HEK293 (cell line): ENCODE measurements at regions not wholly inside any gene's neighbourhood (a gene's known extent, or its start where the extent isn't known, plus 50 kb on each side); places are given as distances from the start of the nearest gene placed in this dataset.

ENCODE experiments used
- CTCF ChIP-seq: fragments of 450-650 bp; formaldehyde crosslinking; IDR thresholded peaks from 2 replicates; pipeline ENCODE4 v1.5.1; 2016; ENCODE audit warnings: missing biosample characterization, missing genetic modification characterization
- INSM2 ChIP-seq: fragments of 450-650 bp; formaldehyde crosslinking; IDR thresholded peaks from 2 replicates; pipeline ENCODE4 v1.5.1; 2016; ENCODE audit warnings: missing biosample characterization, missing genetic modification characterization
- ZBTB1 ChIP-seq: fragments of 450-650 bp; formaldehyde crosslinking; IDR thresholded peaks from 2 replicates; pipeline ENCODE4 v1.5.1; 2016; ENCODE audit warnings: missing biosample characterization, missing genetic modification characterization
- ZNF2 ChIP-seq: fragments of 450-650 bp; formaldehyde crosslinking; IDR thresholded peaks from 2 replicates; pipeline ENCODE4 v1.5.1; 2016; ENCODE audit warnings: missing biosample characterization, missing genetic modification characterization
- ZNF658 ChIP-seq: fragments of 450-650 bp; formaldehyde crosslinking; IDR thresholded peaks from 2 replicates; pipeline ENCODE4; 2016; ENCODE audit warnings: missing biosample characterization, missing genetic modification characterization

- no peak for TF ChIP-seq ZNF658 (tag by site-specific recombination)
- TF ChIP-seq INSM2 (tag by site-specific recombination) = no peak
- no peak for TF ChIP-seq ZNF2 (tag by site-specific recombination)
- TF ChIP-seq CTCF = no peak
- no peak for TF ChIP-seq ZBTB1
Measured at GRCh38 chr13:61672756-61673155, 257.1 kb upstream of the PCDH20 start.
